ENCODE measurements at regions not wholly inside any gene's neighbourhood (a gene's known extent, or its start where the extent isn't known, plus 50 kb on each side); places are given as distances from the start of the nearest gene placed in this dataset.
"Not testable (repeated sequence)": the region's sequence is repeated elsewhere in the genome, so short reads cannot be mapped to it uniquely, and the experiment has no call there.

DNA sequence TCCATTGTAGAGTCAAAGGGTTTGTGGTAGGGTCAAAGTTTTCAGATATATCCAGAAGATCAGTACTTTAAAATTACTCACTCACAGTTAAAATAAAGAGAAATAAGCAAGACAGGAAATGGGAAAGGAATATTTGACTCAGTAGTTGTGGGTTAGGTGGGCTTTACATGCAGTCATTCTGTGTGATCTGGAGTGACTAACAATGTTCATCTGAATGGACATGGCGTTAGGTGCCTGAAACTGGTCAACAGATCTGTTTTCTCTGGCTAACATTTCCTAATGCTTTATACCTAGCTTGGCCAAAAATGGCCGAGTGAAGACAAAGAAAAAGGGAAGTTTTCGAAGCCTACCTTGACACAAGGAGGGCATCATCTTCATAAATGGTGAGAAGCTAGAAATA is 133.4 kb upstream of the SATB1 start:
- no peak for ATAC-seq
- Mint-ChIP-seq H3K27me3 (no peaks in the 10 kb centered on the region), H3K9me3 (peaks cover 0 to 11% (median 0%) of the 10 kb centered on the region in 11 donors), H3K36me3 (peaks cover 0 to 18% (median 7%) of the 10 kb centered on the region in 5 donors), H3K4me1 (peaks cover 22 to 67% (median 58%) of the 10 kb centered on the region in 7 donors), H3K4me3 (no peak overlapping the region), H3K27ac (peak overlapping the region in 6 of 9 donors; percentile 22 to 88 (median 70))
- no peak overlapping the region for H3K27ac ChIP-seq (ENCODE audit: low read depth, low read length)
- no peaks in the 10 kb centered on the region for H3K27me3 ChIP-seq (ENCODE audit: control insufficient read depth in 2 of 2, insufficient read depth in 2 of 2, low read length in 2 of 2)
- no peaks in the 10 kb centered on the region for H3K9me3 ChIP-seq (ENCODE audit: control insufficient read depth in 2 of 3, low read length in 3 of 3)
- peaks cover 13 to 19% of the 10 kb centered on the region in 2 donors for H3K4me1 ChIP-seq (ENCODE audit: control insufficient read depth in 2 of 2, insufficient read depth in 2 of 2, low read length in 2 of 2)
- H3K4me3 ChIP-seq (ENCODE audit: low read length): no peak overlapping the region
- POLR2A ChIA-PET: interaction anchor here (1.0 kb wide), 1 partner anchor 156 kb away, joined by 3 read pairs; no protein-coding TSS in a partner anchor
- no peak for DNase-seq
- CTCF ChIA-PET: interaction anchor here (0.6 to 3.2 kb wide), 11 partner anchors 11 to 223 kb away, joined by 3 to 54 read pairs (median 4); no protein-coding TSS in a partner anchor
- intact Hi-C loops (cut with micrococcal nuclease): loop anchor here in 1 of 2 donors (2.0 kb wide), 2 partner anchors 90 to 430 kb away; no protein-coding TSS in a partner anchor
- no peaks in the 10 kb centered on the region for H3K36me3 ChIP-seq (ENCODE audit: control insufficient read depth in 2 of 3, insufficient read depth in 3 of 3, low read length in 3 of 3)

DNA sequence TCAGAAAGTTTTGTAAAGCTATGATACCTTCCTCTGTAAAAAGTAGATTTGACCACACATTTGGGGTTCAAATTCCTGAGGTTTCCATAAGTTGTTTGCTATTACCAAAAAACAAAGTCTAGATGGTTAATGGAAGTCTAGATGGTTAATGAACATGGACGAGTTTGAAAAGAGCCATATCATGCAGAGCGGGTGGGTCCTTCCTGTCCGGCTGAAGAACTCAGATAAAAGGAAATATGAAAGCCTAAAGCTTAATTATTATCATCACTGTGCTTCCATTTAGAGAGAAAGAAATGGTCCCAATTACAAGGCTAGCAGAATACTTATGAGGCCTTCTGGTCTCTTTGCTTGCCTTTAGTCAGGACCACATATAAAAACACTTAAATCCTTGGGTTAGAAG is 132.1 kb upstream of the SATB1 start:
- H3K4me1 Mint-ChIP-seq: peaks cover 22 to 64% (median 55%) of the 10 kb centered on the region in 7 donors

DNA sequence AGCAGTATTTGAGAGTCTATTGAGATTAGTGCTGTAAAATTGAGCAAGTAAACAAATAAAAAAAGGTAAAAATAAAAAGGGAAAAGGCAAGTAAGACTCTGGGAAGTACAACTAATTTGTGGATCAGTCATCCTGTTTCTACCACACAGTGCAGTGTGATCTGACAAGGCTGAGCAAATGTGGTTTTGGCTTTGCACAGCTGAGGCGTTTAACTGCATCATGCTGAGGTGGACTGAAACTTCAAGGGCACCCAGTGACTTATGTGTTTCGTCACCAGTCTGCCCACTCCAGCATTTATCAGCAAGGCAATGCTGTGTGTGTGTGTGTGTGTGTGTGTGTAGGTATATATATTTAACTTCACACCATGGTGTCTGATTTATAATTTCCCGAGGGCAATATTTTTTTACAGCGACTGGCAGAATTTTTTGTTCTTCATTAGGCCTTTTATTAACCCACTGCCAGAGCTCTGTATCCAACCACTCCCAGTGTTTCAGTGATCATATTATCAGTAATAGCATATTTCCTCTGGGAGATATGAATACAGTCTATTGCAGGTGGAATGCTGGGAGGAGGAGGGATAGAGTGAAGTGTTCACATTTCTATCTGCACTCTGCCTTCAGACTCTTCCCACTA is 131.5 kb upstream of the SATB1 start:
- Histone ChIP-seq H3K4me1 (ENCODE audit: control insufficient read depth in 2 of 2, insufficient read depth in 2 of 2, low read length in 2 of 2) (peaks cover 13 to 19% of the 10 kb centered on the region in 2 donors), H3K27ac (ENCODE audit: low read depth, low read length) (no peak overlapping the region), H3K9me3 (ENCODE audit: control insufficient read depth in 2 of 3, low read length in 3 of 3) (no peaks in the 10 kb centered on the region), H3K27me3 (ENCODE audit: control insufficient read depth in 2 of 2, insufficient read depth in 2 of 2, low read length in 2 of 2) (no peaks in the 10 kb centered on the region), H3K4me3 (ENCODE audit: low read length) (no peak overlapping the region), H3K36me3 (ENCODE audit: control insufficient read depth in 2 of 3, insufficient read depth in 3 of 3, low read length in 3 of 3) (no peaks in the 10 kb centered on the region)
- H3K27ac Mint-ChIP-seq: peak overlapping the region in 6 of 9 donors; percentile 39 to 90 (median 63)
- no peaks in the 10 kb centered on the region for H3K27me3 Mint-ChIP-seq
- peaks cover 0 to 9% (median 4%) of the 10 kb centered on the region in 5 donors for H3K36me3 Mint-ChIP-seq
- H3K4me3 Mint-ChIP-seq: peak overlapping the region in 3 of 10 donors; percentile 20 to 54 (median 50)
- ATAC-seq: peak; percentile 88
- ChIA-PET CTCF (no interaction called here), POLR2A (no interaction called here)
- peaks cover 0 to 6% (median 0%) of the 10 kb centered on the region in 11 donors for H3K9me3 Mint-ChIP-seq
- H3K4me1 Mint-ChIP-seq: peaks cover 22 to 58% (median 50%) of the 10 kb centered on the region in 7 donors
- peak in 8 of 9 donors; percentile 32 to 67 (median 38) for DNase-seq
- intact Hi-C loops (cut with micrococcal nuclease): loop anchor here in 1 of 2 donors (1.0 to 2.0 kb wide), 3 partner anchors 112 to 184 kb away; no protein-coding TSS in a partner anchor

More for the DNA sequence above, 132.1 kb upstream of the SATB1 start:
- no peak overlapping the region for H3K4me3 ChIP-seq (ENCODE audit: low read length)
- POLR2A ChIA-PET: no interaction called here
- H3K4me3 Mint-ChIP-seq: no peak overlapping the region
- peak overlapping the region in 3 of 9 donors; percentile 27 to 80 (median 68) for H3K27ac Mint-ChIP-seq
- ATAC-seq: no peak
- H3K9me3 ChIP-seq (ENCODE audit: control insufficient read depth in 2 of 3, low read length in 3 of 3): no peaks in the 10 kb centered on the region
- H3K4me1 ChIP-seq (ENCODE audit: control insufficient read depth in 2 of 2, insufficient read depth in 2 of 2, low read length in 2 of 2): peaks cover 13 to 19% of the 10 kb centered on the region in 2 donors
- intact Hi-C loops (cut with micrococcal nuclease): loop anchor here in 1 of 2 donors (2.0 kb wide), 1 partner anchor 112 kb away; no protein-coding TSS in a partner anchor
- no peaks in the 10 kb centered on the region for H3K36me3 ChIP-seq (ENCODE audit: control insufficient read depth in 2 of 3, insufficient read depth in 3 of 3, low read length in 3 of 3)
- no peak overlapping the region for H3K27ac ChIP-seq (ENCODE audit: low read depth, low read length)
- DNase-seq: no peak
- H3K27me3 ChIP-seq (ENCODE audit: control insufficient read depth in 2 of 2, insufficient read depth in 2 of 2, low read length in 2 of 2): no peaks in the 10 kb centered on the region
- peaks cover 0 to 12% (median 4%) of the 10 kb centered on the region in 5 donors for H3K36me3 Mint-ChIP-seq
- CTCF ChIA-PET: no interaction called here
- no peaks in the 10 kb centered on the region for H3K27me3 Mint-ChIP-seq
- peaks cover 0 to 8% (median 0%) of the 10 kb centered on the region in 11 donors for H3K9me3 Mint-ChIP-seq

DNA sequence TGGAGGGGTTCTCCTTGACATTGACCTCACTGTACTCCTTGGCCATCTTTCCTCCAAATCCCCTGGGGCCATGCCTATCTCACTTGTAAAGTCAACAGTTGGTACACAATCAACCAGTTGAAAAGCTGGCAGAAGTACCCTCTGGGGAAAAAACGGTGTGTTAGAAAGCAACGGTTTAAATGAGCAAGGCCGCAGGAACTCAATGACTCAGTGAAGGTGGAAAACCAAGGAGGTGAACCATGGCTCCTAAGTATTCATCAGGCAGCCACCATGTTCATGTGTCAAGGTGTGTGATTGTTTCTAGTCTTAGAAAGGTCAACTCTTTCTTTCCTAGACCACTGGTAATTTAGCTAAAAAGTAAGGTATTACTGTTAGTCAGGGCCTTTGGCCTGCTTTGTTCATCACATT is 130.9 kb upstream of the SATB1 start:
- peak in 1 of 9 donors; percentile 38 for DNase-seq
- ChIA-PET CTCF (no interaction called here), POLR2A (interaction anchor here (0.7 kb wide), 1 partner anchor 69 kb away, joined by 3 read pairs; no protein-coding TSS in a partner anchor)
- peaks cover 21 to 55% (median 50%) of the 10 kb centered on the region in 7 donors for H3K4me1 Mint-ChIP-seq
- Histone ChIP-seq H3K27me3 (ENCODE audit: control insufficient read depth in 2 of 2, insufficient read depth in 2 of 2, low read length in 2 of 2) (no peaks in the 10 kb centered on the region), H3K9me3 (ENCODE audit: control insufficient read depth in 2 of 3, low read length in 3 of 3) (no peaks in the 10 kb centered on the region), H3K36me3 (ENCODE audit: control insufficient read depth in 2 of 3, insufficient read depth in 3 of 3, low read length in 3 of 3) (no peaks in the 10 kb centered on the region), H3K4me1 (ENCODE audit: control insufficient read depth in 2 of 2, insufficient read depth in 2 of 2, low read length in 2 of 2) (peaks cover 13 to 19% of the 10 kb centered on the region in 2 donors), H3K27ac (ENCODE audit: low read depth, low read length) (no peak overlapping the region), H3K4me3 (ENCODE audit: low read length) (no peak overlapping the region)
- intact Hi-C loops (cut with micrococcal nuclease): loop anchor here in 1 of 2 donors (1.0 to 2.0 kb wide), 3 partner anchors 111 to 184 kb away; no protein-coding TSS in a partner anchor
- no peaks in the 10 kb centered on the region for H3K27me3 Mint-ChIP-seq
- peaks cover 0 to 9% (median 4%) of the 10 kb centered on the region in 5 donors for H3K36me3 Mint-ChIP-seq
- H3K4me3 Mint-ChIP-seq: no peak overlapping the region
- no peak for ATAC-seq
- peak overlapping the region in 6 of 9 donors; percentile 39 to 90 (median 63) for H3K27ac Mint-ChIP-seq
- peaks cover 0 to 6% (median 0%) of the 10 kb centered on the region in 11 donors for H3K9me3 Mint-ChIP-seq

DNA sequence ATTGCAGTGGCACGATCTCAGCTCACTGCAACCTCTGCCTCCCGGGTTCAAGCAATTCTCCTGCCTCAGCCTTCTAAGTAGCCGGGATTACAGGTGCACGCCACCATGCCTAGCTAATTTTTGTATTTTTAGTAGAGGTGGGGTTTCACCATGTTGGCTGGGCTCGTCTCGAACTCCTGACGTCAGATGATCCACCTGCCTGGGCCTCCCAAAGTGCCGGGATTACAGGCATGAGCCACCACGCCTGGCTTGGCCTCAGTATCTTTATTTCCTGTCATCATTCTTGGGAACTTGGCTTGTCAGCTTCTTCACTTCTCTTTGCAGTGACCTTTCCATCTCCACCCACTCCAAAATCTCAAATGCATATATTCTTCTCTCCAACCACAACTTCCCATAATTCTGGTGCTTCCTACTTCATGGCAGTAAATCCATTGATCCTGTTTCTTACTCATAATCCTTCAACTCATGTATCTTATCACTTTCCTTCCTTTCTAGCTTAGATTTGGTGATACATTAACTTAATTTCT is 127.5 kb upstream of the SATB1 start:
- DNase-seq; intact Hi-C loops (cut with micrococcal nuclease); H3K4me3 ChIP-seq (ENCODE audit: low read length); H3K27ac Mint-ChIP-seq; H3K27ac ChIP-seq (ENCODE audit: low read depth, low read length); CTCF ChIA-PET; H3K27me3 Mint-ChIP-seq; H3K27me3 ChIP-seq (ENCODE audit: control insufficient read depth in 2 of 2, insufficient read depth in 2 of 2, low read length in 2 of 2); H3K9me3 ChIP-seq (ENCODE audit: control insufficient read depth in 2 of 3, low read length in 3 of 3); H3K4me3 Mint-ChIP-seq; POLR2A ChIA-PET; H3K4me1 ChIP-seq (ENCODE audit: control insufficient read depth in 2 of 2, insufficient read depth in 2 of 2, low read length in 2 of 2); H3K36me3 ChIP-seq (ENCODE audit: control insufficient read depth in 2 of 3, insufficient read depth in 3 of 3, low read length in 3 of 3); ATAC-seq: not testable (repeated sequence)
- Mint-ChIP-seq H3K4me1 (peaks cover 2 to 23% (median 18%) of the 10 kb centered on the region in 7 donors), H3K36me3 (peaks cover 0 to 22% (median 16%) of the 10 kb centered on the region in 5 donors), H3K9me3 (peaks cover 0 to 15% (median 7%) of the 10 kb centered on the region in 11 donors)

DNA sequence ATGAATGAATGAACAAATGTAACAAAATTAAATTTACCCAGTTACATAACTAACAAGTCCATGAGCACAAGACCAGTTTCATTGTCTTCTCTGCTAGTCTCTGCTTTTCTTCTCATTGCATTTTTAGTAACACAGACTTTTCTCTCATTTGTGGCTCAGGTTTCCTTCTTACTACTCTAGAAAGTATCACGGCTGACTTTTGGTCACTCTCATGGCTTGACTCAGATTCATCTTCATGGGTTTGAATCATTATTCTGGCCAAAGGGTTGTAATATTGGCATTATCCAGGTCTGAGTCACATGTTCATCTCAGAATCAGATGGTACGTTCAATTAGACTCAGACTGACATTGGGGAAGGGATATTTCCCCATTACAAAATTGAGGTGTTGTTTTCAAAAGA is 121.5 kb upstream of the SATB1 start:
- Mint-ChIP-seq H3K27me3 (no peaks in the 10 kb centered on the region), H3K27ac (no peak overlapping the region), H3K4me3 (no peak overlapping the region), H3K9me3 (peaks cover 2 to 24% (median 10%) of the 10 kb centered on the region in 11 donors), H3K36me3 (peaks cover 3 to 41% (median 25%) of the 10 kb centered on the region in 5 donors), H3K4me1 (peaks cover 0 to 4% (median 0%) of the 10 kb centered on the region in 7 donors)
- Histone ChIP-seq H3K27me3 (ENCODE audit: control insufficient read depth in 2 of 2, insufficient read depth in 2 of 2, low read length in 2 of 2) (no peaks in the 10 kb centered on the region), H3K4me1 (ENCODE audit: control insufficient read depth in 2 of 2, insufficient read depth in 2 of 2, low read length in 2 of 2) (no peaks in the 10 kb centered on the region), H3K36me3 (ENCODE audit: control insufficient read depth in 2 of 3, insufficient read depth in 3 of 3, low read length in 3 of 3) (no peaks in the 10 kb centered on the region), H3K9me3 (ENCODE audit: control insufficient read depth in 2 of 3, low read length in 3 of 3) (no peaks in the 10 kb centered on the region), H3K27ac (ENCODE audit: low read depth, low read length) (no peak overlapping the region), H3K4me3 (ENCODE audit: low read length) (no peak overlapping the region)
- intact Hi-C loops (cut with micrococcal nuclease): loop anchor here in 1 of 2 donors (1.0 kb wide), 1 partner anchor 8 kb away; no protein-coding TSS in a partner anchor
- DNase-seq (no peak), ATAC-seq (no peak)
- ChIA-PET POLR2A (interaction anchor here (0.8 kb wide), 1 partner anchor 227 kb away, joined by 4 read pairs; no protein-coding TSS in a partner anchor), CTCF (interaction anchor here (1.1 kb wide), 1 partner anchor 170 kb away, joined by 4 read pairs; no protein-coding TSS in a partner anchor)
